Thoracic aorta (tissue), 2 donors: ENCODE measurements at regions not wholly inside any gene's neighbourhood (a gene's known extent, or its start where the extent isn't known, plus 50 kb on each side); places are given as distances from the start of the nearest gene placed in this dataset.

Source experiments
- ATAC-seq: fragments of 150-250 bp; one replicate; pipeline ENCODE4 v1.8.0; 2017; ENCODE audit warnings: low read depth; ENCODE audit not compliant: insufficient number of reproducible peaks, low FRiP score
- DNase-seq: peaks from one replicate; pipeline ENCODE4 v3.0.0-alpha.2; 2020; ENCODE audit warnings: low spot score
- H3K27ac ChIP-seq, 2 donors: fragments of 200-600 bp; sonication (generic); 1 replicate in 1 of 2; 2 replicates in 1 of 2; pipeline ENCODE4 v1.5.1; 2016; ENCODE audit warnings: mild to moderate bottlenecking in 2 of 2, moderate library complexity in 2 of 2
- H3K27me3 ChIP-seq: fragments of 200-600 bp; sonication (generic); replicated peaks from 2 replicates; pipeline ENCODE4 v1.6.0; 2016; ENCODE audit warnings: mild to moderate bottlenecking; ENCODE audit not compliant: insufficient read depth
- H3K36me3 ChIP-seq: fragments of 200-600 bp; sonication (generic); one replicate; pipeline ENCODE4 v1.5.1; 2016
- H3K4me1 ChIP-seq, 2 donors: fragments of 200-600 bp; sonication (generic); 1 replicate in 1 of 2; 2 replicates in 1 of 2; pipeline versions ENCODE4 v1.5.1 to v1.6.0; 2016; ENCODE audit warnings: low read depth in 2 of 2, mild to moderate bottlenecking in 1 of 2; ENCODE audit not compliant: control insufficient read depth in 1 of 2
- H3K4me3 ChIP-seq: fragments of 200-600 bp; sonication (generic); 2 replicates; pipeline ENCODE4 v1.5.1; 2016; ENCODE audit warnings: mild to moderate bottlenecking
- H3K9me3 ChIP-seq: fragments of 200-600 bp; sonication (generic); 2 replicates; pipeline ENCODE4 v1.5.1; 2016
- TF ChIP-seq, protein P1 (sequence below): fragments of 200-600 bp; sonication (generic); IDR thresholded peaks from one replicate; pipeline ENCODE4 v1.5.1; 2019; ENCODE audit warnings: antibody characterized with exemption

DNA sequence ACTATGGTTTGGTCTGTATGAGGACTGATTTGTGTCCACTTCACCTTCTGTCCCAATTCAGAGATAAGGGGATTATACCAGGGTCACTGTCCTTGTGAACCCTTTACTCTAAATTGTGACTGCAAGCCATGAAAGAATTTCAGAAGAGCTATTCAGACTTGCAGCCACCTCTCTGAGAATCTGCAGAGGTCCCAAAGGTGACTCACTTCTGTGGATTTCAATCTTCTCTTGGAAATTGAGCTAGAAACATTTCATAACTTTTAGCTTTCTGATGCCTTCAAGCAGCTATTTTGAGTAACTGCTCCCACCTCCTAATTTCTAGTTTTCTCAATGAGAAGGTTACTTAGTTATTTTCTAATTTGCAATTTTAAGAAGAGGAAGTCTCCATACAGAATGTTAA is 1242.4 kb upstream of the ACVR2A start:
- TF ChIP-seq, protein P1, sequence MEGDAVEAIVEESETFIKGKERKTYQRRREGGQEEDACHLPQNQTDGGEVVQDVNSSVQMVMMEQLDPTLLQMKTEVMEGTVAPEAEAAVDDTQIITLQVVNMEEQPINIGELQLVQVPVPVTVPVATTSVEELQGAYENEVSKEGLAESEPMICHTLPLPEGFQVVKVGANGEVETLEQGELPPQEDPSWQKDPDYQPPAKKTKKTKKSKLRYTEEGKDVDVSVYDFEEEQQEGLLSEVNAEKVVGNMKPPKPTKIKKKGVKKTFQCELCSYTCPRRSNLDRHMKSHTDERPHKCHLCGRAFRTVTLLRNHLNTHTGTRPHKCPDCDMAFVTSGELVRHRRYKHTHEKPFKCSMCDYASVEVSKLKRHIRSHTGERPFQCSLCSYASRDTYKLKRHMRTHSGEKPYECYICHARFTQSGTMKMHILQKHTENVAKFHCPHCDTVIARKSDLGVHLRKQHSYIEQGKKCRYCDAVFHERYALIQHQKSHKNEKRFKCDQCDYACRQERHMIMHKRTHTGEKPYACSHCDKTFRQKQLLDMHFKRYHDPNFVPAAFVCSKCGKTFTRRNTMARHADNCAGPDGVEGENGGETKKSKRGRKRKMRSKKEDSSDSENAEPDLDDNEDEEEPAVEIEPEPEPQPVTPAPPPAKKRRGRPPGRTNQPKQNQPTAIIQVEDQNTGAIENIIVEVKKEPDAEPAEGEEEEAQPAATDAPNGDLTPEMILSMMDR, result no peak

DNA sequence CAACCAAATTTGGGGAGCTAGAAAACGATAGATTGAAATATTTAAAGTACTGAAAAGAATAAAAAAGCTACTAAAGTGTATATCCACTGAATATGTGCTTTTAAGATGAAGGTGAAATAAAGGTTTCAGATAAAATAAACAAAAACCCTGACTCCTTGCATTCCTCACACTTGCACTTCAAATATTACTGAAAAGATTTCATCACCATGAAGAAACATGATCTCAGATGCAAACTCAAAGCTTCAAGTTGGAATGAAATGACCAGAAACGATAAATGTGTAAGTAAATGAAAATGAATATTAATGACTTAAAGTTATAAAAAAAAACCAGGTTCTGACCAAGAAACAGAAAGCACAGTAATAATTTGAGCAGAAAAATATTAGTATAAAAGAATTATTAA is 1246.0 kb upstream of the ACVR2A start:
- ATAC-seq, result no peak
- Histone ChIP-seq H3K27ac (no peak overlapping the region), H3K36me3 (no peaks in the 10 kb centered on the region), H3K9me3 (no peaks in the 10 kb centered on the region), H3K4me1 (no peaks in the 10 kb centered on the region), H3K4me3 (no peak overlapping the region), H3K27me3 (no peaks in the 10 kb centered on the region)
- no peak for DNase-seq
- TF ChIP-seq, protein P1, result no peak

More for the DNA sequence above, 1242.4 kb upstream of the ACVR2A start:
- Histone ChIP-seq H3K4me3 (no peak overlapping the region), H3K9me3 (no peaks in the 10 kb centered on the region), H3K27me3 (no peaks in the 10 kb centered on the region), H3K36me3 (no peaks in the 10 kb centered on the region), H3K4me1 (no peaks in the 10 kb centered on the region), H3K27ac (no peak overlapping the region)
- ATAC-seq (no peak), DNase-seq (no peak)

DNA sequence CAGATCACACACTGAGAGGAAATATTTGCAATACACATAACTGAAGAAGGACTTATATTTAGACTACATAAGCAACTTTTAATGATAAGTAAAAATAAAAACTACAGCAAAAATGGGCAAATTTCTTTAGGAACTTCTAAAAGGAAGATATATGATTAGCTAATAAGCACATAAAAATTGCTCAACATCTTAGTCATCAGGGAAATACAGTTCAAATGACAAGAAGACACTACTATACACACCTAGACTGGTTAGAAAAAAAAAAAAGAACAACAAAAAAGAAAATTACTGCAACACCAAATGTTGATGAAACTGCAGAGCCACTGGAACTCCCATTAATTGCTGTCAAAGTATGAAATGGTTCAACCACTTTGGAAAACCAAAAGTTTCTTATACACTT is 1247.5 kb upstream of the ACVR2A start:
- DNase-seq (no peak), ATAC-seq (no peak)
- no peaks in the 10 kb centered on the region for H3K27me3 ChIP-seq
- H3K9me3 ChIP-seq, result no peaks in the 10 kb centered on the region
- H3K4me3 ChIP-seq, result no peak overlapping the region
- TF ChIP-seq, protein P1, result no peak
- H3K4me1 ChIP-seq, result no peaks in the 10 kb centered on the region
- H3K27ac ChIP-seq, result no peak overlapping the region
- no peaks in the 10 kb centered on the region for H3K36me3 ChIP-seq

DNA sequence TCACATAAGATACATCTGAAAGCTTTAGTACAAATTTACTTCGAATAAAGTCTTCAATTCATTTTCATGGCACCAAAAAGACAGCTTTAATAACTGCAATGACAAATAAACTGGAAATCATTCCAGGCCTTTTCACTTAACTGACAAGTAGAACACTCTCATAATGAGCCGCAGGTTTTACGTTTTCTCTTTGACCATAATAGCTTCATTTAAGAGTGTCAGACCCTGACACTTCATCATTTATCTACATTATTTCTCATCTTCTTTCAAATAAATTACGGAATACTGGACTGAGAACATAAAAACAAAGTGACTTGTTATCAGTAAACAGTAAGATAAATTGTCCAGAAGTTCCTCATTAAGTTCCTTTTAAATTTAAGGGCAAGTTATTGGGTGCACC is 1252.9 kb upstream of the ACVR2A start:
- H3K4me1 ChIP-seq, result no peaks in the 10 kb centered on the region
- no peak overlapping the region for H3K4me3 ChIP-seq
- DNase-seq, result no peak
- TF ChIP-seq, protein P1, result no peak
- H3K27me3 ChIP-seq, result no peaks in the 10 kb centered on the region
- no peaks in the 10 kb centered on the region for H3K36me3 ChIP-seq
- H3K9me3 ChIP-seq, result no peaks in the 10 kb centered on the region
- ATAC-seq, result no peak
- H3K27ac ChIP-seq, result no peak overlapping the region

DNA sequence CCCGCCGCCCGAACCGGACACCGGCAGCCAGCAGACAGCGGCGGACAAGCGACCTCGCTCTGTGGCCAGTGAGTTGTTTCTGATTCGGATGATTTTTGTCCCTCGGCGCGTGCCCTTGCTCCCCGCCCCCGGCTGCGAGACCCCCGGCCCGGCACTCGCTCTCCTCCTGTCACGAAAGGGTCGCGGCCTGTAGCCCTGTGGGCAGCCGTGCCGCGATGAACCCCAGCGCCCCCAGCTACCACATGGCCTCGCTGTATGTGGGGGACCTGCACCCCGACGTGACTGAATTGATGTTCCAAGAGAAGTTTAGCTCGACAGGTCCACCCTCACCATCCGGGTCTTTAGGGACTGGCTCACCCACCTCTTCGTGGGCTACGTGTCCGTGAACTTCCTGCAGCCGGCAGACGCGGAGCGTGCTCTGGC is 1257.5 kb upstream of the ACVR2A start:
- H3K27ac ChIP-seq, result no peak overlapping the region
- no peaks in the 10 kb centered on the region for H3K9me3 ChIP-seq
- H3K36me3 ChIP-seq, result no peaks in the 10 kb centered on the region
- no peak for ATAC-seq
- no peak for DNase-seq
- no peaks in the 10 kb centered on the region for H3K27me3 ChIP-seq
- no peak overlapping the region for H3K4me3 ChIP-seq
- no peaks in the 10 kb centered on the region for H3K4me1 ChIP-seq
- TF ChIP-seq, protein P1, result no peak
